ENCODE measurements at regions not wholly inside any gene's neighbourhood (a gene's known extent, or its start where the extent isn't known, plus 50 kb on each side); places are given as distances from the start of the nearest gene placed in this dataset.

GRCh38 chr9:117868594-117868993, 164.4 kb downstream of the TLR4 start:
- Histone ChIP-seq H3K9me3 (ENCODE audit: low read length) (no peaks in the 10 kb centered on the region), H3K9ac (ENCODE audit: low read length) (no peak overlapping the region), H3K4me2 (ENCODE audit: low read depth, low read length, poor library complexity, severe bottlenecking) (no peak overlapping the region), H3K4me3 (ENCODE audit: low read length) (no peak overlapping the region), H3K79me2 (ENCODE audit: low read length) (no peaks in the 10 kb centered on the region), H3K4me1 (ENCODE audit: low read length) (no peaks in the 10 kb centered on the region), H3K36me3 (ENCODE audit: insufficient read depth, low read length) (no peaks in the 10 kb centered on the region), H3K27ac (ENCODE audit: low read length) (no peak overlapping the region), H3K9me2 (replicated peaks; ENCODE audit: insufficient read depth, low read length) (no peaks in the 10 kb centered on the region), H4K20me1 (ENCODE audit: insufficient read depth, low read depth, low read length) (no peaks in the 10 kb centered on the region), H3K27me3 (ENCODE audit: low read length) (no peaks in the 10 kb centered on the region), H2AFZ (ENCODE audit: low read length) (no peak overlapping the region)
- DNase-seq: no peak

- Histone ChIP-seq H3K4me3 (ENCODE audit: low read length) (no peak overlapping the region), H3K36me3 (ENCODE audit: insufficient read depth, low read length) (no peaks in the 10 kb centered on the region), H3K79me2 (ENCODE audit: low read length) (no peaks in the 10 kb centered on the region), H3K4me2 (ENCODE audit: low read depth, low read length, poor library complexity, severe bottlenecking) (no peak overlapping the region), H3K9me3 (ENCODE audit: low read length) (no peaks in the 10 kb centered on the region), H3K4me1 (ENCODE audit: low read length) (no peaks in the 10 kb centered on the region), H2AFZ (ENCODE audit: low read length) (no peak overlapping the region), H3K27me3 (ENCODE audit: low read length) (no peaks in the 10 kb centered on the region), H3K9ac (ENCODE audit: low read length) (no peak overlapping the region), H4K20me1 (ENCODE audit: insufficient read depth, low read depth, low read length) (no peaks in the 10 kb centered on the region), H3K27ac (ENCODE audit: low read length) (no peak overlapping the region), H3K9me2 (replicated peaks; ENCODE audit: insufficient read depth, low read length) (no peaks in the 10 kb centered on the region)
- no peak for DNase-seq
Observed at GRCh38 chr9:117869287-117869686, 165.1 kb downstream of the TLR4 start.

- Histone ChIP-seq H3K9me2 (replicated peaks; ENCODE audit: insufficient read depth, low read length) (no peaks in the 10 kb centered on the region), H3K27ac (ENCODE audit: low read length) (no peak overlapping the region), H3K9ac (ENCODE audit: low read length) (no peak overlapping the region), H3K27me3 (ENCODE audit: low read length) (no peaks in the 10 kb centered on the region), H3K4me2 (ENCODE audit: low read depth, low read length, poor library complexity, severe bottlenecking) (no peak overlapping the region), H3K79me2 (ENCODE audit: low read length) (no peaks in the 10 kb centered on the region), H3K9me3 (ENCODE audit: low read length) (no peaks in the 10 kb centered on the region), H4K20me1 (ENCODE audit: insufficient read depth, low read depth, low read length) (no peaks in the 10 kb centered on the region), H2AFZ (ENCODE audit: low read length) (no peak overlapping the region), H3K4me3 (ENCODE audit: low read length) (no peak overlapping the region), H3K4me1 (ENCODE audit: low read length) (no peaks in the 10 kb centered on the region), H3K36me3 (ENCODE audit: insufficient read depth, low read length) (no peaks in the 10 kb centered on the region)
- DNase-seq: no peak
Observed at GRCh38 chr9:117869712-117870111, 165.5 kb downstream of the TLR4 start.

- no peaks in the 10 kb centered on the region for H3K9me2 ChIP-seq (replicated peaks; ENCODE audit: insufficient read depth, low read length)
- no peaks in the 10 kb centered on the region for H4K20me1 ChIP-seq (ENCODE audit: insufficient read depth, low read depth, low read length)
- H3K27ac ChIP-seq (ENCODE audit: low read length): no peak overlapping the region
- H3K4me2 ChIP-seq (ENCODE audit: low read depth, low read length, poor library complexity, severe bottlenecking): no peak overlapping the region
- H3K4me3 ChIP-seq (ENCODE audit: low read length): no peak overlapping the region
- H3K9me3 ChIP-seq (ENCODE audit: low read length): no peaks in the 10 kb centered on the region
- H3K36me3 ChIP-seq (ENCODE audit: insufficient read depth, low read length): no peaks in the 10 kb centered on the region
- DNase-seq: no peak
- no peaks in the 10 kb centered on the region for H3K79me2 ChIP-seq (ENCODE audit: low read length)
- H3K4me1 ChIP-seq (ENCODE audit: low read length): no peaks in the 10 kb centered on the region
- H2AFZ ChIP-seq (ENCODE audit: low read length): no peak overlapping the region
- no peak overlapping the region for H3K9ac ChIP-seq (ENCODE audit: low read length)
- H3K27me3 ChIP-seq (ENCODE audit: low read length): no peaks in the 10 kb centered on the region
Observed at GRCh38 chr9:117873664-117874063, 169.5 kb downstream of the TLR4 start.

GRCh38 chr9:117875886-117876285, 171.7 kb downstream of the TLR4 start:
- H3K27ac ChIP-seq (ENCODE audit: low read length): no peak overlapping the region
- no peak overlapping the region for H3K4me2 ChIP-seq (ENCODE audit: low read depth, low read length, poor library complexity, severe bottlenecking)
- no peaks in the 10 kb centered on the region for H3K36me3 ChIP-seq (ENCODE audit: insufficient read depth, low read length)
- H3K4me1 ChIP-seq (ENCODE audit: low read length): no peaks in the 10 kb centered on the region
- H4K20me1 ChIP-seq (ENCODE audit: insufficient read depth, low read depth, low read length): no peaks in the 10 kb centered on the region
- H3K27me3 ChIP-seq (ENCODE audit: low read length): no peaks in the 10 kb centered on the region
- DNase-seq: no peak
- no peak overlapping the region for H3K9ac ChIP-seq (ENCODE audit: low read length)
- no peak overlapping the region for H3K4me3 ChIP-seq (ENCODE audit: low read length)
- no peak overlapping the region for H2AFZ ChIP-seq (ENCODE audit: low read length)
- no peaks in the 10 kb centered on the region for H3K79me2 ChIP-seq (ENCODE audit: low read length)
- H3K9me3 ChIP-seq (ENCODE audit: low read length): no peaks in the 10 kb centered on the region
- H3K9me2 ChIP-seq (replicated peaks; ENCODE audit: insufficient read depth, low read length): no peaks in the 10 kb centered on the region

GRCh38 chr9:117882171-117882570, 178.0 kb downstream of the TLR4 start:
- no peaks in the 10 kb centered on the region for H3K9me2 ChIP-seq (replicated peaks; ENCODE audit: insufficient read depth, low read length)
- H3K36me3 ChIP-seq (ENCODE audit: insufficient read depth, low read length): no peaks in the 10 kb centered on the region
- H3K27me3 ChIP-seq (ENCODE audit: low read length): no peaks in the 10 kb centered on the region
- H3K9me3 ChIP-seq (ENCODE audit: low read length): no peaks in the 10 kb centered on the region
- DNase-seq: no peak
- no peaks in the 10 kb centered on the region for H3K4me1 ChIP-seq (ENCODE audit: low read length)
- H4K20me1 ChIP-seq (ENCODE audit: insufficient read depth, low read depth, low read length): no peaks in the 10 kb centered on the region
- no peak overlapping the region for H3K9ac ChIP-seq (ENCODE audit: low read length)
- no peak overlapping the region for H3K27ac ChIP-seq (ENCODE audit: low read length)
- no peak overlapping the region for H3K4me3 ChIP-seq (ENCODE audit: low read length)
- H3K79me2 ChIP-seq (ENCODE audit: low read length): no peaks in the 10 kb centered on the region
- no peak overlapping the region for H2AFZ ChIP-seq (ENCODE audit: low read length)
- H3K4me2 ChIP-seq (ENCODE audit: low read depth, low read length, poor library complexity, severe bottlenecking): no peak overlapping the region

GRCh38 chr9:117886616-117887015, 182.4 kb downstream of the TLR4 start:
- H3K27me3 ChIP-seq (ENCODE audit: low read length): no peaks in the 10 kb centered on the region

GRCh38 chr9:117887383-117887782, 183.2 kb downstream of the TLR4 start:
- Histone ChIP-seq H3K27me3 (ENCODE audit: low read length) (no peaks in the 10 kb centered on the region), H3K9me2 (replicated peaks; ENCODE audit: insufficient read depth, low read length) (no peaks in the 10 kb centered on the region)

More at GRCh38 chr9:117886616-117887015, 182.4 kb downstream of the TLR4 start:
- no peak for DNase-seq
- no peaks in the 10 kb centered on the region for H3K9me3 ChIP-seq (ENCODE audit: low read length)
- H3K9ac ChIP-seq (ENCODE audit: low read length): no peak overlapping the region
- H3K4me1 ChIP-seq (ENCODE audit: low read length): no peaks in the 10 kb centered on the region
- no peaks in the 10 kb centered on the region for H3K79me2 ChIP-seq (ENCODE audit: low read length)
- H3K9me2 ChIP-seq (replicated peaks; ENCODE audit: insufficient read depth, low read length): no peaks in the 10 kb centered on the region
- H3K4me3 ChIP-seq (ENCODE audit: low read length): no peak overlapping the region
- no peak overlapping the region for H3K4me2 ChIP-seq (ENCODE audit: low read depth, low read length, poor library complexity, severe bottlenecking)
- no peak overlapping the region for H3K27ac ChIP-seq (ENCODE audit: low read length)
- H4K20me1 ChIP-seq (ENCODE audit: insufficient read depth, low read depth, low read length): no peaks in the 10 kb centered on the region
- H2AFZ ChIP-seq (ENCODE audit: low read length): no peak overlapping the region
- H3K36me3 ChIP-seq (ENCODE audit: insufficient read depth, low read length): no peaks in the 10 kb centered on the region

GRCh38 chr9:117887941-117888340, 183.7 kb downstream of the TLR4 start:
- no peaks in the 10 kb centered on the region for H3K9me2 ChIP-seq (replicated peaks; ENCODE audit: insufficient read depth, low read length)
- H3K79me2 ChIP-seq (ENCODE audit: low read length): no peaks in the 10 kb centered on the region
- no peak overlapping the region for H3K9ac ChIP-seq (ENCODE audit: low read length)
- H4K20me1 ChIP-seq (ENCODE audit: insufficient read depth, low read depth, low read length): no peaks in the 10 kb centered on the region
- no peaks in the 10 kb centered on the region for H3K36me3 ChIP-seq (ENCODE audit: insufficient read depth, low read length)
- no peak overlapping the region for H3K4me3 ChIP-seq (ENCODE audit: low read length)
- no peak overlapping the region for H2AFZ ChIP-seq (ENCODE audit: low read length)
- no peak for DNase-seq
- no peak overlapping the region for H3K27ac ChIP-seq (ENCODE audit: low read length)
- no peaks in the 10 kb centered on the region for H3K4me1 ChIP-seq (ENCODE audit: low read length)
- no peaks in the 10 kb centered on the region for H3K9me3 ChIP-seq (ENCODE audit: low read length)
- H3K4me2 ChIP-seq (ENCODE audit: low read depth, low read length, poor library complexity, severe bottlenecking): no peak overlapping the region
- H3K27me3 ChIP-seq (ENCODE audit: low read length): no peaks in the 10 kb centered on the region

More at GRCh38 chr9:117887383-117887782, 183.2 kb downstream of the TLR4 start:
- no peaks in the 10 kb centered on the region for H3K9me3 ChIP-seq (ENCODE audit: low read length)
- no peak overlapping the region for H2AFZ ChIP-seq (ENCODE audit: low read length)
- no peaks in the 10 kb centered on the region for H3K79me2 ChIP-seq (ENCODE audit: low read length)
- no peak overlapping the region for H3K9ac ChIP-seq (ENCODE audit: low read length)
- no peaks in the 10 kb centered on the region for H4K20me1 ChIP-seq (ENCODE audit: insufficient read depth, low read depth, low read length)
- no peak for DNase-seq
- H3K4me2 ChIP-seq (ENCODE audit: low read depth, low read length, poor library complexity, severe bottlenecking): no peak overlapping the region
- H3K27ac ChIP-seq (ENCODE audit: low read length): no peak overlapping the region
- H3K4me3 ChIP-seq (ENCODE audit: low read length): no peak overlapping the region
- no peaks in the 10 kb centered on the region for H3K4me1 ChIP-seq (ENCODE audit: low read length)
- H3K36me3 ChIP-seq (ENCODE audit: insufficient read depth, low read length): no peaks in the 10 kb centered on the region
